ENCODE measurements at regions not wholly inside any gene's neighbourhood (a gene's known extent, or its start where the extent isn't known, plus 50 kb on each side); places are given as distances from the start of the nearest gene placed in this dataset.

- no peak for DNase-seq
Measured at GRCh38 chr12:4223273-4223845, 50.2 kb upstream of the CCND2 start.

GRCh38 chr12:4221258-4221620, 52.3 kb upstream of the CCND2 start:
- DNase-seq: no peak

GRCh38 chr12:4220536-4221257, 52.9 kb upstream of the CCND2 start:
- DNase-seq: no peak

- no peak for DNase-seq
Measured at GRCh38 chr12:4217091-4217490, 56.5 kb upstream of the CCND2 start.

- no peak for DNase-seq
Measured at GRCh38 chr12:4216187-4216927, 57.2 kb upstream of the CCND2 start.

- DNase-seq: no peak
Measured at GRCh38 chr12:4215229-4216186, 58.1 kb upstream of the CCND2 start.

GRCh38 chr12:4214877-4215228, 58.7 kb upstream of the CCND2 start:
- DNase-seq: no peak

GRCh38 chr12:4213471-4213870, 60.1 kb upstream of the CCND2 start:
- DNase-seq: no peak

GRCh38 chr12:4212845-4213244, 60.7 kb upstream of the CCND2 start:
- no peak for DNase-seq

GRCh38 chr12:4211372-4211771, 62.2 kb upstream of the CCND2 start:
- DNase-seq: no peak

GRCh38 chr12:4210183-4210582, 63.4 kb upstream of the CCND2 start:
- DNase-seq: no peak

GRCh38 chr12:4206470-4206869, 67.1 kb upstream of the CCND2 start:
- DNase-seq: no peak

- no peak for DNase-seq
Measured at GRCh38 chr12:4203772-4204376, 69.7 kb upstream of the CCND2 start.

GRCh38 chr12:4202918-4203317, 70.6 kb upstream of the CCND2 start:
- DNase-seq: no peak

- no peak for DNase-seq
Measured at GRCh38 chr12:4202487-4202886, 71.1 kb upstream of the CCND2 start.

- DNase-seq: no peak
Measured at GRCh38 chr12:4201333-4202100, 72.0 kb upstream of the CCND2 start.

- DNase-seq: no peak
Measured at GRCh38 chr12:4197922-4198763, 75.4 kb upstream of the CCND2 start.

- DNase-seq: no peak
Measured at GRCh38 chr12:4196805-4197420, 76.6 kb upstream of the CCND2 start.

GRCh38 chr12:4194668-4195067, 78.9 kb upstream of the CCND2 start:
- DNase-seq: no peak

GRCh38 chr12:4193821-4194220, 79.7 kb upstream of the CCND2 start:
- no peak for DNase-seq

GRCh38 chr12:4191642-4192041, 81.9 kb upstream of the CCND2 start:
- DNase-seq: no peak
